PFSK-1 (cell line): ENCODE measurements at regions not wholly inside any gene's neighbourhood (a gene's known extent, or its start where the extent isn't known, plus 50 kb on each side); places are given as distances from the start of the nearest gene placed in this dataset.

Experiments
- FOXP2 ChIP-seq: optimal IDR thresholded peaks from 2 replicates; pipeline ENCODE3; 2011; ENCODE audit warnings: borderline replicate concordance, control low read depth, inconsistent platforms; ENCODE audit not compliant: insufficient read depth; ENCODE audit errors: extremely low read length, extremely low read depth
- POLR2AphosphoS5 ChIP-seq: IDR thresholded peaks from 2 replicates; pipeline ENCODE4 v1.6.1; 2012; ENCODE audit warnings: low read depth, mild to moderate bottlenecking, control low read depth, low read length, moderate library complexity
- REST ChIP-seq, 2 experiments: IDR thresholded peaks; 2 replicates each; pipeline versions ENCODE4 v1.6.1 to v1.8.0; 2011 to 2012; ENCODE audit warnings: low read depth in 2 of 2, low read length in 2 of 2, control low read depth in 1 of 2, inconsistent platforms in 1 of 2, mild to moderate bottlenecking in 1 of 2, moderate library complexity in 1 of 2; ENCODE audit not compliant: insufficient read depth in 1 of 2
- SIN3A ChIP-seq: IDR thresholded peaks from 2 replicates; pipeline ENCODE4 v1.6.1; 2012; ENCODE audit warnings: mild to moderate bottlenecking, low read length, moderate library complexity, borderline replicate concordance; ENCODE audit not compliant: insufficient read depth
- TAF1 ChIP-seq: IDR thresholded peaks from 2 replicates; pipeline ENCODE4 v1.6.1; 2012; ENCODE audit warnings: low read length, control low read depth, borderline replicate concordance; ENCODE audit not compliant: insufficient read depth

GRCh38 chr6:23692184-23692583, 433.8 kb upstream of the NRSN1 start:
- TF ChIP-seq POLR2AphosphoS5 = no peak
- no peak for TF ChIP-seq FOXP2
- TF ChIP-seq SIN3A = no peak
- no peak for TF ChIP-seq TAF1
- TF ChIP-seq REST (IDR thresholded peaks at IDR 0.05; ENCODE audit: insufficient read depth in 1 of 2, low read depth in 2 of 2, low read length in 2 of 2) = no peak
